ENCODE measurements at regions not wholly inside any gene's neighbourhood (a gene's known extent, or its start where the extent isn't known, plus 50 kb on each side); places are given as distances from the start of the nearest gene placed in this dataset.

GRCh38 chr11:79902493-79902892 is 461.7 kb upstream of the TENM4 start:
- DNase-seq, result no peak

GRCh38 chr11:79897896-79898295 is 457.1 kb upstream of the TENM4 start:
- no peak for DNase-seq

DNA sequence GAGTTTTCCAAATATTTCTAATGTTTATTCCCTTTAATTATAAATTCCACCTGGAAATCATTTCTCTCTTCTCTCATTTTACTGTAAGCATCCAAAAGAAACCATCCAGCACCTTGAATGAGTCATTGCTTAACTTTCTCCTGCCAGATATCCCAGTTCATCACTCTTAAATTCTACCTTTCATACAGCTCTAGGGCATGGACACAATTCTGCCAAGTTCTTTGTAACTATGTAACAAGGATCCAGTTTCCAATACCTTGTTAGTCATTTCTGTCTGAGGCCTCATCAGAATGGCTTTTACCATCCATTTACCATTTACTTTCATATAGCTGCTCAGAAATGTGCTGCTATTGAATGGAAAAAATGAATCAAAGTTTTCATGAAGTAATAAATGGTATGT is 455.4 kb upstream of the TENM4 start:
- no peak for DNase-seq

DNA sequence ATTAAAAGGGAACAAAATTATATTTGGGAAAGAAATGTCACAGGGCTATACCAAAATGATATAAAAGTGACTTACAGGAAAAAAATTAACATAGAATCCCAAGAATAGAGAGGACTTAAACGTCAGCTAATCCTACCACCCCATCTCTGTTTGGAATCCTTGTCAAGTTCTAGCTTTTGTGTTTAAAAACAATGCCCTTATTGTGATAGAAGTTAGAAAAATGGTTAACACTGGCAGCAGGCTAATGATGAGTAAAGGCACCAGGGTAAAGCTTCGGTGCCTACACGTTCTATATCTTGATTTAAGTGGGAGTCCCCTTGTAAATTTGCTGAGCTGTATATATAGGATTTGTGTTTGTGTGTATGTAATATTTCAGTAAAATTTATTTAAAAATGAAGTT is 453.3 kb upstream of the TENM4 start:
- no peak for DNase-seq

- DNase-seq, result no peak
These were observed 449.4 kb upstream of the TENM4 start for GRCh38 chr11:79890272-79890671.

DNA sequence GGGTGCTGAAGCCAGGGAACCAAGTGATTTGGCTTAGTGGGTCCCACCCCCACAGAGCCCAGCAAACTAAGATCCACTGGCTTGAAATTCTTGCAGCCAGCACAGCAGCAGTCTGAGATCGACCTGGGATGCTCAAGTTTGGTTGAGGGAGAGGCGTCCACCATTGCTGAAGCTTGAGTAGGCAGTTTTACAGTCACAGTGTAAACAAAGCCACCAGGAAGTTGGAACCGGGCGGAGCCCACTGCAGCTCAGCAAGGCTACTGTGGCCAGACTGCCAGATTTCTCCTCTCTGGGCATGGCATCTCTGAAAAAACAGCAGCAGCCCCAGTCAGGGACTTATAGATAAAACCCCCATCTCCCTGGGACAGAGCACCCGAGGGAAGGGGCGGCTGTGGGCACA is 424.1 kb upstream of the TENM4 start:
- no peak for DNase-seq

DNA sequence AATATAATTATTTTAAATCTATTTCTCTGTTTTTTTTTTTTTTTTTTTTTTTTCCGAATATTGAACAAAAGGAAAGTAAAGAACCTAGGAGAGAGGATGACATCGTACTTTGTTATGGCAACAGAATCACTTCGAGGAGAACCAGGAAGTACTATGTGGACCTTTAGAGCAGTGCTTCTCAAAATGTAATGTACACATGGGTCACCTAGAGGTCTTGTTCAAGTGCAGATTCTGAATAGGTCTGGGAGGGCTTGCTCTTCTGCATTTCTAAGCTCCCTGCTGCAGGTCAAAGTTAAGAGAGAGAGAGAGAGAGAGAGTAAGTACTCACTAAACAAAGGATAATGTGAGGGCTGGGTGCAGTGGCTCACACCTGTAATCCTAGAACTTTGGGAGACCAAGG is 419.5 kb upstream of the TENM4 start:
- no peak for DNase-seq

- no peak for DNase-seq
These were observed 416.8 kb upstream of the TENM4 start for GRCh38 chr11:79857377-79858214.

GRCh38 chr11:79852176-79852575 is 411.3 kb upstream of the TENM4 start:
- no peak for DNase-seq

DNA sequence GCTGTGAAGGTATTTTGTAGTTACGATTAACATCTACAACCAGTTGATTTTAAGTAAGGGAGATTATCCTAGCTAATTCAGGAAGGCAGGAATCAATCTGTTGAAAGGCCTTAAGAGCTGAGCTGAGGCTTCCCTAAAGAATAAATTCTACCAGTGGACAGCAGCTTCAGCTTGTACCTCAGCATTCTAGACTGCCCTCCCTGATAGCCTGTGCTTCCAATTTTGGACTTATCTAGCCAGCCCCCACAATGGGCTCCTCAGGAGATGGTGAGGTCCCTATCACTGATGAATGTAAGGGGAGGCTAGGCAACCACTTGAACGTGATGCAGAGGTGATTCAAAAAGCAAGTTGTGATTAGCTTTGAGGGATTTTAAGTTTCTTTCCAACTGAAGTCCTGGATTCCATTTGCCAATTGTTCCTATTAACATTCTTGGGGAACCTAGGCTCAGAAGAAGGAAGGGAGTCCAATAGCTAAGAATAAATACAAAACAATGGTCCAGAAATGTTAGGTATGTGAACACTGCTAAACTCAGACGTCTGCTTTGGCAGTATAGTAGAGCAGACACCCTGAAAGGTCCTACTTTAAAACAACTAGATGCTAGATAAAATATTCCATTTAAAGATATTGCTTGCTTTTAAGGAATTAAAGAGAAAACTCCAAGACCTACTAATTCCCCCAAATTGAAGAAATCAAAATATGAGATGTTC is 404.3 kb upstream of the TENM4 start:
- no peak for DNase-seq

DNA sequence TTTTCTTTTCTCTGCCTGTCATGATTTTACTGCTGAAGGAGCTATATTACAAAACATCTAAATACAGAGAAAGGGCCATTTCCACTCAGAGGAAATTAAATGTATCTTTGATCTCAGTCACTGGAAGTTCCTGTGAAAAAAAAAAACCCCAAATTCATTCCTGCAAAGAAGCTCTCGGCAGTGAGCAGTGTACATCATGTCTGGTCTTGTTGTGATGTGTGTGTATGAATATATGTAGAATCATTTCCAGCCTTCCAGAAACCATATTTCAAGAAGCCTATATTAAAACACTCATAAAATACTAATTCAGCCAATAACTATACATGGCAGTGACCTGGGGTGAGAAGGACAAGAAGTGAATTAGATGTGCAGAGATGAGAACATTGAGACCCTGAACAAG is 393.2 kb upstream of the TENM4 start:
- no peak for DNase-seq

DNA sequence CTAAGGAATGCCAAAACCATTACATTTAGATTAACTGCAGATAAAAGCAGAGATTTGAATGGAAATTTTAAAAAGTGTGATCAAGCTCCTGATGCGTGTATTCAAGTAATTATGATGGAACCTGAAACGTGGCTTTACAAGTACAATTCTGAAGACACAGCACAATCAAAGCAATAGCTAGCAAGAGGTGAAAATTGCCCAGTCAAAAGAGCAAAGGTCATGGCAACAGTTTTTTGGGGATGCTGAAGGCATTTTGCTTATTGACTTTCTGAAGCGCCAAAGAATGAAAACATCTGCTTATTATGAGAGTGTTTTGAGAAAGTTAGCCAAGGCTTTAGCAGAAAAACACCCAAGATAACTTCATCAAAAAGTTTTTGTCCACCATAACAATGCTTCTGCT is 389.6 kb upstream of the TENM4 start:
- no peak for DNase-seq

GRCh38 chr11:79829891-79830290 is 389.1 kb upstream of the TENM4 start:
- no peak for DNase-seq

- no peak for DNase-seq
These were observed 381.9 kb upstream of the TENM4 start for GRCh38 chr11:79822766-79823165.

DNA sequence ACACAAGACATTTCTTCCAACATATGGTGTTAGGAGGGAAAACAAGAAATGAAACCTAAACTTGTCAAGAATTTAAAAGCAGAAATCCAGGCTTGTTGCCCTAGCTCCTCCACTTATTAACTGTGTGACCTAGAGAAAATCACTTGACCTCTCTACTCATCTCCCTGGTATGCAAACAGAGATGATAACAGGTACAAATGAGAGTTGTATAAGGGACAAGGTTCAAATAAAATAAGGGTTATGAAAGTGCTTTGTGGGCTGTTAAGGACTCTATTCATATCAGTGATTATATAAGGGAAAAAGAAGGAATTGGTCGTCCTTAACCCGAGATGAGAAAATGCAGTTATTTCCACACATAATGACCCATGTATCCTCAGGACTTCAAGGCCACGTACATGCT is 372.7 kb upstream of the TENM4 start:
- DNase-seq, result no peak

DNA sequence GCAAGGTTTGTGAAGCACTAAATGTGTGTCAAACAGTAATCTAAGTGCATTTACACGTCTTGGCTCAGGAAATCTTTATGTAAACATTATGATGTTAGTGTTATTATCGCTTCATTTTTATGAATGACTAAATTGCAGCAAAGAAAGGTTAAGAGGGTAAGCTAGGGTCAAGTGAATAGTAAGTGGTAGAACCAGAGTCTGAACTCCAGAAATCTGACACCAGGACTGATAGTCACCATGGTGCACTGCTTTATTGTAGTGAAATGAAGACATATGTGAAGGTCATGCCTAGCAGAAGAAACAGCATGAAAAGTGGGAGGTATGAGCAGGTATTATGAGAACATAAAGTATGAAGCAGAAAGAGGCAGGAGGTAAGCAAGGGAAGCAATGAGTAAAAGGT is 368.7 kb upstream of the TENM4 start:
- no peak for DNase-seq

DNA sequence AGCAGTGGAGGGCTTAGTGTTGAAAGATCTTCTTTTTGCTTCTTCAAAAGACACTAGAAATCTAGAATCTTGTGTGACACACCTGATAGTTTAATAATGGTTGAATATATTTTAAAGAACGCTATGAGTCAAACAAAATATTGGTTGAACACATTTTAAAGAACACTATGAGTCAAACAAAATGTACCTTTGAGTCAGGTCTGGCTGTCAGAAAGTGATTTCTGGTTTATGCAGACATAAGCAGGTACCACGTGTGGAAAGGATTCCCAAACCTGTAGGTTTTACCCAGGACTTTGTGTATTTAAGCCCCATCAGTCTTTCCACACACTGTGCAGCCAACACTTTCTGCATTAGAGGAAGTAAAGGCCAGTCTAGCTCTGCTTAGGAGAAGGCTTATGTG is 366.7 kb upstream of the TENM4 start:
- no peak for DNase-seq

GRCh38 chr11:79796704-79797103 is 355.9 kb upstream of the TENM4 start:
- DNase-seq, result no peak

DNA sequence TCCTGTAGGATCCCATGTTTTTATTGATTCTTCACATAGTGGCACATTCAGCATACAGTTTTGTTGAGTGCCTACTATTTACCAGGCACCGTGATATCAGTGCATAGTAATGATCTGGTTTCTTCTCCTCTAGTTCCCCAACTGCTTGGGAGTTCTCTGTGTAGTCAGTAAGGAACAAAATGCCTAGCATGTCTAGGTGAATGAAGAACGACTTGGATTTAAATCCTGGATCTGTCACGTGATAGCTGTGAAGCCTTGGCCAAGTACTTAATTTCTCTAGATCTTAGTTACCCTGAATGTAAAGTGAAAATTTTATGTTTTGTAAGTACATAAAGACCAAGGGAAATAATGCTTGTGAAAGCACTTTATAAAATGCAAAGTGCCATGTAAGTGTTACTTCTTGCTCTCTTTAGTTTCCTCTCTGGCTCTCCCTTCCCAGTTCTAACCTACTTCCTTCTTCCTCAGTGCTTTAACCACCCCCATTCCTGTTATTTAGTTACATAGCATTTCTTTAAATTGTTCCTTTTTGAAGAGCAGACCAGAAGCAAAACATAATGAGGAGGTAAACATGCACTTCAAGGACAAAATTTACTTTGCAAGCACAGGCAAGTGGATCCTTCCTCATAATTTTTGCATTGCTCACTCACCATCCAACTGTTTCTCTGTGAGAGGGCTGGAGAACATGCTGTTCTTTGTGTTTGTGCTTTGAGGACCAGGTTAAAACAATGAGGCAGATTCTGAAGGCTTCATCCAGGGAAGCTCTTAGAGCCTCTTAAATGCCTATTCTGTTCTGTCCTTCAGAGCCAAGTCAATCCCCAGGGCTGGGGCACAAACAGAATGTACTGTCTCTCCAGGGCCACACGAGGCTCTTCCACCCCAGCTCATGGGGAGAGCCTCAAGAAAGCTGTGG is 353.9 kb upstream of the TENM4 start:
- DNase-seq, result no peak

DNA sequence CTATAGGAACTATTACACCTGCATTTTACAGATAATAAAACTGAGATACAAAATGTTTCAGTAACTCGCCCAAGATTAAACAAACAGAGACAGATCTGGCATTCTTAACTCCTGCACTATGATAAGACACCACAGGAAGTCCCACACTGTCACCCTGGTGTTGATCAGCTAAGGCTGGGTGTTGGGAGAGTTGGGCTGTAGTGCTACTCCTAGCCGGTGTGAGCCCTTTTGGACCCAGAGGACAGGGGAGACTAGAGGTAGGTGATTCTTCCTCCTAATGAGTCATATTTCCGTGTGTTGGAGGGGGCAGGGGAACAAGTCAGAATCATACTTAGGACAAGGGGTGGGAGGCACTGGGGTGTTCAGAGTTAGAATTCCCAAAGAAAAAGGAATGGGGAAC is 353.2 kb upstream of the TENM4 start:
- no peak for DNase-seq

GRCh38 chr11:79786961-79787360 is 346.1 kb upstream of the TENM4 start:
- DNase-seq, result no peak

- DNase-seq, result no peak
These were observed 343.0 kb upstream of the TENM4 start for GRCh38 chr11:79783833-79784232.

- DNase-seq, result no peak
These were observed 327.5 kb upstream of the TENM4 start for GRCh38 chr11:79768343-79768742.

Measured in activated gamma-delta T cell (primary cell).